ENCODE measurements at regions not wholly inside any gene's neighbourhood (a gene's known extent, or its start where the extent isn't known, plus 50 kb on each side); places are given as distances from the start of the nearest gene placed in this dataset.

DNA sequence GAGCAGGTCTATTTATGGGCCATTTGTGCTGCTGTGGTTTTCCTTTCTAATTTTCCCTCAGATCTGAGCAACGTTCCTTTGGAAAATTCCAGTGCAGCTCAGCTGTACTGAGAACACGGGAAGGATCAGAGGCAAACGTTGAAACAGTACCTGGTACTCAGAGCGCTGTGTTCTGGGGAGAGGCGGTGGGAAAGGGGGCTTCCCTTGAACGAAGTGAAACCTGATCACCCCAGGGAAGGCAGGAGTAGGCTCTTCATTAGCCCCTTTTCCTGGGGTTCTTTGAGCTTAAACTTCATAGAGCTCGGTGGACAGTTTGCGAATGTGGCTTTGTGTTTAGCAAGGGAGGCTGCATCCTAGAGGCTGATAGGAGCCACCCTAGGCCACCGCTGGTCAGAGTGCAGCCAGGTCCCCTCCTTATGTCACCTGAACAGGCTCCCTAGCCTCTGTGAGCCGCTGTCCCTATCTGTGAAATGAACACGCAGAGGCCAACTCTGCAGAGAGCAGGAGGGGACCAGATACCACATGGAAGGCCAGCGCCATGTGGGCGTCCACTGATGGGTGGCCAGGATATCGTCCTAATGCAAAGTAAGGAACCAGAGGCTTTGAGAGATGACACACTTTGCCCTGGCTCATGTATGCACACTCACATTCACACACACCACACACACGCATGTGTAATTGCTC, 1464.8 kb downstream of the BRD1 start:
- no peaks in the 10 kb centered on the region for H3F3A ChIP-seq (ENCODE audit: low read depth)
- no peak overlapping the region for H3K9ac ChIP-seq (ENCODE audit: low read depth, low read length, poor library complexity, severe bottlenecking)
- no peak overlapping the region for H2AFZ ChIP-seq (ENCODE audit: low read length)
- H3K27me3 ChIP-seq (ENCODE audit: insufficient read depth, low read length, poor library complexity, severe bottlenecking), result no peaks in the 10 kb centered on the region
- no peaks in the 10 kb centered on the region for H3K9me2 ChIP-seq (replicated peaks; ENCODE audit: low read depth, low read length)
- peaks cover 19% of the 10 kb centered on the region; the same call in 1 of the 2 replicates for H3K9me3 ChIP-seq (ENCODE audit: insufficient read depth, low read depth, low read length)
- H3K79me2 ChIP-seq (ENCODE audit: insufficient read depth, low read length), result no peaks in the 10 kb centered on the region
- no peak overlapping the region for H3K4me2 ChIP-seq (ENCODE audit: low read depth, low read length, poor library complexity, severe bottlenecking)
- TF ChIP-seq CTCF (conservative IDR thresholded peaks at IDR 0.05; ENCODE audit: low read length), result no peak
- H4K20me1 ChIP-seq (ENCODE audit: insufficient read depth, low read length, poor library complexity, severe bottlenecking), result no peaks in the 10 kb centered on the region
- no peaks in the 10 kb centered on the region for H3K36me3 ChIP-seq (ENCODE audit: insufficient read depth, low read length)
- no peak overlapping the region for H3K4me3 ChIP-seq (ENCODE audit: low read length, poor library complexity, severe bottlenecking)
- H3K4me1 ChIP-seq (ENCODE audit: insufficient read depth, low read length, poor library complexity, severe bottlenecking), result no peaks in the 10 kb centered on the region

DNA sequence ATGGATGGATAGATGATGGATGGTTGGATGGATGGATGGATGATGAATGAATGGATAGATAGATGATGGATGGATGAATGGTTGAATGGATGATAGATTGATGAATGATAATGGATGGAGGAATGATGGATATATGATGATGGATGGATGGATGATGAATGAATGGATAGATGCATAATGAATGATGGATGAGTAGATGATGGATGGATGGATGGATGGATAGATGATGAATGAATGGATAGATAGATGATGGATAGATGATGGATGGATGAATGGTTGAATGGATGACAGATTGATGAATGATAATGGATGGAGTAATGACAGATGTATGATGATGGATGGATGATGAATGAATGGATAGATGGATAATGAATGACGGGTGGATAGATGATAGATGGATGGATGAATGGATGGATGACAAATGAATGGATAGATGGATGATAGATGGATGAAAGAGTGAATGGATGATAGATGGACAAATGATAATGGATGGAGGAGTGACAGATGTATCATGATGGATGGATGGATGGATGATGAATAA, 1466.5 kb downstream of the BRD1 start:
- Histone ChIP-seq H3K27me3 (ENCODE audit: insufficient read depth, low read length, poor library complexity, severe bottlenecking) (no peaks in the 10 kb centered on the region), H4K20me1 (ENCODE audit: insufficient read depth, low read length, poor library complexity, severe bottlenecking) (no peaks in the 10 kb centered on the region), H2AFZ (ENCODE audit: low read length) (no peak overlapping the region), H3K9me2 (replicated peaks; ENCODE audit: low read depth, low read length) (no peaks in the 10 kb centered on the region), H3K4me3 (ENCODE audit: low read length, poor library complexity, severe bottlenecking) (no peak overlapping the region), H3K36me3 (ENCODE audit: insufficient read depth, low read length) (no peaks in the 10 kb centered on the region), H3F3A (ENCODE audit: low read depth) (no peaks in the 10 kb centered on the region), H3K4me2 (ENCODE audit: low read depth, low read length, poor library complexity, severe bottlenecking) (no peak overlapping the region), H3K9ac (ENCODE audit: low read depth, low read length, poor library complexity, severe bottlenecking) (no peak overlapping the region), H3K79me2 (ENCODE audit: insufficient read depth, low read length) (no peaks in the 10 kb centered on the region), H3K9me3 (ENCODE audit: insufficient read depth, low read depth, low read length) (peaks cover 19% of the 10 kb centered on the region; the same call in 1 of the 2 replicates), H3K4me1 (ENCODE audit: insufficient read depth, low read length, poor library complexity, severe bottlenecking) (no peaks in the 10 kb centered on the region)
- TF ChIP-seq EZH2phosphoT487 (IDR thresholded peaks at IDR 0.05; ENCODE audit: borderline replicate concordance) (no peak), CTCF (conservative IDR thresholded peaks at IDR 0.05; ENCODE audit: low read length) (no peak)

DNA sequence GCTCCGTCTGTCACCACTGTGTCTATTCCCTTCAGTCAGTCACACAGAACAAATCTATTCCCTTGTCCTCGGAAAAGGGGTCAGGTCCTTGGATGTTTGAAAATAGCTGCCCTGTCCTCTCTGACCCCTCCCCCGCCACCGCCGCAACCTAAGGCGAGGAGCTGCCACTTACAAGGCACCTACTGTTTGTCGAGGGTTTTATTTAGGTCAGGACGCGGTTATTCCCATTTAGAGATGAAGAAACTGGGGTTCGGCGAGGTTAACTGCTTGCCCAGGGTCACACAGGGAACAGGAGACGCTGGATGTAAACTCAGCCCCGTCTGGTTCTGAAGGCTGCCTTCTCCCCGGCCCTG, 1468.1 kb downstream of the BRD1 start:
- Histone ChIP-seq H3K4me2 (ENCODE audit: low read depth, low read length, poor library complexity, severe bottlenecking) (no peak overlapping the region), H3F3A (ENCODE audit: low read depth) (no peaks in the 10 kb centered on the region), H3K9me3 (ENCODE audit: insufficient read depth, low read depth, low read length) (peaks cover 19% of the 10 kb centered on the region; the same call in 1 of the 2 replicates), H3K4me1 (ENCODE audit: insufficient read depth, low read length, poor library complexity, severe bottlenecking) (no peaks in the 10 kb centered on the region), H3K27me3 (ENCODE audit: insufficient read depth, low read length, poor library complexity, severe bottlenecking) (no peaks in the 10 kb centered on the region), H3K9ac (ENCODE audit: low read depth, low read length, poor library complexity, severe bottlenecking) (no peak overlapping the region), H3K36me3 (ENCODE audit: insufficient read depth, low read length) (no peaks in the 10 kb centered on the region), H3K9me2 (replicated peaks; ENCODE audit: low read depth, low read length) (no peaks in the 10 kb centered on the region), H3K79me2 (ENCODE audit: insufficient read depth, low read length) (no peaks in the 10 kb centered on the region), H4K20me1 (ENCODE audit: insufficient read depth, low read length, poor library complexity, severe bottlenecking) (no peaks in the 10 kb centered on the region), H2AFZ (ENCODE audit: low read length) (no peak overlapping the region), H3K4me3 (ENCODE audit: low read length, poor library complexity, severe bottlenecking) (no peak overlapping the region)
- TF ChIP-seq CTCF (conservative IDR thresholded peaks at IDR 0.05; ENCODE audit: low read length), result no peak
